ENCODE measurements at regions not wholly inside any gene's neighbourhood (a gene's known extent, or its start where the extent isn't known, plus 50 kb on each side); places are given as distances from the start of the nearest gene placed in this dataset.

DNA sequence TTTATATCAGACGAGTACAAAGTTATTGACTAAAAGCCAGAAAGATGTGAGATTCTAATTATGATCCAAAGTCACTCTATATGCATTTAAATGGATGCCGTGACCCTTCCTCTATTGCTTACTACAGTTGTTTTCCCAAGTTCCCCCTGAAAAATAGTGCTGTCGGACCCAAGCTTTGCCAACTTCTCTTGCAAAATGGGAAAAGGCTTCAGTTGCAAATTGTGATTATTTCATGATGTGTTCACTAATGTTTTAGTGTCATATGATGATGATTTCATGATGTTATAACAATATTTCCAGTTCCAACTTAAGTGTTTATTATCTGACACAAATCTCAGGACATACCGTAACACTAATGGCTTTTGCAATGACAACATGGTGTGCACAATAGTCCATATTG is 534.6 kb upstream of the ATP2B1 start:
- TF ChIP-seq Cebpa-rat (IDR thresholded peaks at IDR 0.05) = no peak
- Histone ChIP-seq H4K20me1 (no peaks in the 10 kb centered on the region), H3K36me3 (no peaks in the 10 kb centered on the region)

DNA sequence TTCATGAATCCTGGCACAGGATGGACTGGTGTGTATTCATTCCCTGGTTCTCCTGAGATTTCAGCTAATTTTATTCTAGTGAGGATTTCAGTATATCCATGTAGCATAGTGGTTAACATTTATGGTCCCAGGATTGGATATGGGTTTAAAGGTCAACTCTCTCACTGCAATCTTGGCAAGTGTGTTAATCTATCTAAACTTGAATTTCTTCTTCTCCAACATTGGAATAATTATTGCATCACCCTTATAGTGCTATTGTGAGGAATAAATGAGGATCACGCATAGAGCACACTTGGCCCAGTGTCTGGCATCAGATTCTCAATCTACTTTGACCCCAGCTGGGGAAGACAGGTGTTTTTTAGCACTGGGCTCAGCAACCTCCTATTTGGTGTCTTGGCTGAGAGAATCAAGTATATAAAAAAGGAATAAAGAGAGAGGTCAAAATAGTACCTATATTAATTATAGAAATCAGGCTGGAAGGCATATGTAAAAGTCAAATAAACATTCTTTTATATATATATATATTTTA is 531.2 kb upstream of the ATP2B1 start:
- no peak overlapping the region for H3K4me2 ChIP-seq
- peaks cover 0 to 4% (median 0%) of the 10 kb centered on the region in 10 experiments; a peak in 1 of 20 replicates for H3K4me1 ChIP-seq
- peaks cover 0 to 16% (median 0%) of the 10 kb centered on the region in 11 experiments; a peak in 5 of 22 replicates for H3K9me3 ChIP-seq (replicated peaks in 1 of 11)
- no peak overlapping the region for H3K27ac ChIP-seq
- no peaks in the 10 kb centered on the region for H4K20me1 ChIP-seq
- no peaks in the 10 kb centered on the region for H3K27me3 ChIP-seq
- no peak overlapping the region for H3K4me3 ChIP-seq
- no peak overlapping the region for H3K9ac ChIP-seq
- TF ChIP-seq Cebpa-rat (IDR thresholded peaks at IDR 0.05) = 0 out of 22 replicates have a peak, but pooled peaks of 1 of the 11 experiments have one; percentile 13
- no peaks in the 10 kb centered on the region for H3K36me3 ChIP-seq

More for the DNA sequence above, 534.6 kb upstream of the ATP2B1 start:
- peak overlapping the region in 1 of 11 experiments; percentile 38; a peak in 1 of 22 replicates for H3K4me2 ChIP-seq
- no peaks in the 10 kb centered on the region for H3K27me3 ChIP-seq
- peaks cover 0 to 4% (median 0%) of the 10 kb centered on the region in 10 experiments; a peak in 1 of 20 replicates for H3K4me1 ChIP-seq
- H3K9ac ChIP-seq = no peak overlapping the region
- no peak overlapping the region for H3K4me3 ChIP-seq
- no peak overlapping the region for H3K27ac ChIP-seq
- no peaks in the 10 kb centered on the region for H3K9me3 ChIP-seq (replicated peaks in 1 of 11)

DNA sequence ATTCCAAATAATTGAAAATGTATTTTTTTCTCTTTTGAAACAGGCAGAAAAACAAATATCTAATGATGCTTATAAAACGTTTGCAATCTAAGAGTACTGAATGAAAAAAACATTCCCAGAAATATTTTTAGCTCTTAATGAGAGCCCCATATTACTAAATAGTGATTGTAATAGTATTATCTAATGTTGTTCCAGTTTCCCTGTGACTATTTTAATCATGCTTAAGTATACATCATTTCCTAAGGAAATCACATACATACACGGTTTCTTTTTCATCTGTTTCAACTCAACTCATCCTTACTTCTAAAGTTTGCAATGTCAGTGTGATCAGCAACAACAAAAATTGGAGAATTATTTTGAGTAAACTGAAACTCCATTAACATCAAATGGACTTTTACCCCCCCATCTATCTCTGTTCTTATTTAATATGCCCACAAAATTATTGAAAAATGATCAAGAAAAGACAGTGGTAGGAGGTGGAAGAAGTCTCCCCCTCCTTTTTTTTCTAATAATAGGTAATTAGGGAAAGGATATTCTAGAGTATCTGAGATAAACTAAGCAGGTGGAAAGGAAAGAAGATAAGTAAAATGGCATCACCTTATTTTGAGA is 530.1 kb upstream of the ATP2B1 start:
- H3K27me3 ChIP-seq = no peaks in the 10 kb centered on the region
- no peaks in the 10 kb centered on the region for H4K20me1 ChIP-seq
- H3K27ac ChIP-seq = no peak overlapping the region
- peaks cover 0 to 4% (median 4%) of the 10 kb centered on the region in 10 experiments; a peak in 3 of 20 replicates for H3K4me1 ChIP-seq
- no peaks in the 10 kb centered on the region for H3K36me3 ChIP-seq
- H3K4me3 ChIP-seq = no peak overlapping the region
- H3K9me3 ChIP-seq (replicated peaks in 1 of 11) = peaks cover 0 to 19% (median 0%) of the 10 kb centered on the region in 11 experiments; a peak in 5 of 22 replicates
- H3K9ac ChIP-seq = no peak overlapping the region
- no peak for TF ChIP-seq Cebpa-rat (IDR thresholded peaks at IDR 0.05)
- no peak overlapping the region for H3K4me2 ChIP-seq

DNA sequence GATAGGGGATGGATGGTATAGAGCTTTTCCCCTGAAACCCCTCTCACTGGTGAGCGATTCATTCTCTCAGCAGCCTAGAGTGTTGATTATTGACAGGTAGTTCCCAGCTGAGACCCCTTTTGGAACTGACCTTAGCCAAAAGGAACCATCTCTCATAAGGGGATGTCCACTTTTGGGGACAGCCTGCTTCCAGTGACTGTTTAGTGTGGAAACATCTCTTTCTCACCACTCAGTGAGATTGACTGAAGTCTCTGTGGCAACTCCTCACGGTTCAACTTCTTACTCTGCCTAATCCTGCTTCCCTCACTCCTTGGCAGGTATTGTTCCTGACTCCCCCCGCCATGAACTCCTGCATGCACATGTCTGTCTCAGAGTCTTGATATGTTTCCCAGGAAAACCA is 529.2 kb upstream of the ATP2B1 start:
- no peak overlapping the region for H3K27ac ChIP-seq
- no peaks in the 10 kb centered on the region for H3K27me3 ChIP-seq
- H3K36me3 ChIP-seq = no peaks in the 10 kb centered on the region
- peaks cover 0 to 19% (median 0%) of the 10 kb centered on the region in 11 experiments; a peak in 5 of 22 replicates for H3K9me3 ChIP-seq (replicated peaks in 1 of 11)
- H3K4me1 ChIP-seq = peaks cover 0 to 4% (median 2%) of the 10 kb centered on the region in 10 experiments; a peak in 2 of 20 replicates
- H4K20me1 ChIP-seq = no peaks in the 10 kb centered on the region
- no peak overlapping the region for H3K4me3 ChIP-seq
- no peak for TF ChIP-seq Cebpa-rat (IDR thresholded peaks at IDR 0.05)
- no peak overlapping the region for H3K9ac ChIP-seq
- no peak overlapping the region for H3K4me2 ChIP-seq

DNA sequence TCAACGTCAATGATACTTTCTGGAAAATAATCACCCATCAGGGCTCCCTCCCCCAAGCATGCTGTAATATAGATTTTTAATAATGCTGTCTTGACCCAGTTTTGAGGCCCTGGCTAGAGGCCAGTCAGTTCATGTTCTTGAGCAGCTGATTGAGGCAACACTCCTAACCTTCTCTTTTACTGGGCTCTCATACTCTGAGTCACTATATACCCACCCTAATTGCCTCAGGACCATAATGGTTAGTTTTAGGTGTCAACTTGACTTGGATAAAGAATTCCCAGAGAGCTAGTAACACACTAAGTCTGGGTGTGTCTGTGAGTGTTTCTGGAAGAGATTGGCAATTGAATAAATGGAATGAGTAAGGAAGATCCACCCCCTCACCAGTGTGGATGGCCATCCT is 527.0 kb upstream of the ATP2B1 start:
- Histone ChIP-seq H3K4me1 (peaks cover 0 to 4% (median 2%) of the 10 kb centered on the region in 10 experiments; a peak in 2 of 20 replicates), H3K36me3 (no peaks in the 10 kb centered on the region), H3K27me3 (no peaks in the 10 kb centered on the region), H3K9ac (no peak overlapping the region), H3K27ac (no peak overlapping the region), H4K20me1 (no peaks in the 10 kb centered on the region), H3K9me3 (replicated peaks in 1 of 11) (peaks cover 0 to 19% (median 0%) of the 10 kb centered on the region in 11 experiments; a peak in 5 of 22 replicates), H3K4me3 (no peak overlapping the region), H3K4me2 (no peak overlapping the region)
- TF ChIP-seq Cebpa-rat (IDR thresholded peaks at IDR 0.05) = no peak

DNA sequence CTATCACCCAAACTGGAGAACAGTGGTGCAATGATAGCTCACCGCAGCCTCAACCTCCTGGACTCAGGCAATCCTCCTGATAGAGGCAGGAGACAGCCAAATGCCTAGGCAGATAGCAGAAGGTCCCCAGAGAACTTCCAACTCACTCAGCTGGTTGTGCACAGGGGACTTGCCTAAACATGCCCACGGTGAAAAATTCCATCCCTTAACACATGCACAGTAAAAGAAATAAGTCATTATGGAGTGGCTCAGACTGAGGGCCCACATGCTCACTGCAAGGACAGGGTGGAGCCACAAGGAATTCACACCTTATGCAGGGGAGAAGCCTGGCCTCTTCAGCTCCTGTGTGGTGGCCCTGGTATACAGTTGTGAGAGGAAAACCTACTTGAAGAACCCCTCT is 525.8 kb upstream of the ATP2B1 start:
- no peak overlapping the region for H3K4me3 ChIP-seq
- H3K4me2 ChIP-seq = peak overlapping the region in 3 of 11 experiments; percentile 8 to 34 (median 24); a peak in 2 of 22 replicates
- H4K20me1 ChIP-seq = no peaks in the 10 kb centered on the region
- no peak overlapping the region for H3K9ac ChIP-seq
- no peak for TF ChIP-seq Cebpa-rat (IDR thresholded peaks at IDR 0.05)
- no peaks in the 10 kb centered on the region for H3K27me3 ChIP-seq
- peaks cover 0 to 4% (median 2%) of the 10 kb centered on the region in 10 experiments; a peak in 2 of 20 replicates for H3K4me1 ChIP-seq
- peak overlapping the region in 5 of 11 experiments; percentile 18 to 58 (median 33); a peak in 5 of 22 replicates for H3K27ac ChIP-seq
- peaks cover 0 to 19% (median 0%) of the 10 kb centered on the region in 11 experiments; a peak in 5 of 22 replicates for H3K9me3 ChIP-seq (replicated peaks in 1 of 11)
- H3K36me3 ChIP-seq = no peaks in the 10 kb centered on the region

DNA sequence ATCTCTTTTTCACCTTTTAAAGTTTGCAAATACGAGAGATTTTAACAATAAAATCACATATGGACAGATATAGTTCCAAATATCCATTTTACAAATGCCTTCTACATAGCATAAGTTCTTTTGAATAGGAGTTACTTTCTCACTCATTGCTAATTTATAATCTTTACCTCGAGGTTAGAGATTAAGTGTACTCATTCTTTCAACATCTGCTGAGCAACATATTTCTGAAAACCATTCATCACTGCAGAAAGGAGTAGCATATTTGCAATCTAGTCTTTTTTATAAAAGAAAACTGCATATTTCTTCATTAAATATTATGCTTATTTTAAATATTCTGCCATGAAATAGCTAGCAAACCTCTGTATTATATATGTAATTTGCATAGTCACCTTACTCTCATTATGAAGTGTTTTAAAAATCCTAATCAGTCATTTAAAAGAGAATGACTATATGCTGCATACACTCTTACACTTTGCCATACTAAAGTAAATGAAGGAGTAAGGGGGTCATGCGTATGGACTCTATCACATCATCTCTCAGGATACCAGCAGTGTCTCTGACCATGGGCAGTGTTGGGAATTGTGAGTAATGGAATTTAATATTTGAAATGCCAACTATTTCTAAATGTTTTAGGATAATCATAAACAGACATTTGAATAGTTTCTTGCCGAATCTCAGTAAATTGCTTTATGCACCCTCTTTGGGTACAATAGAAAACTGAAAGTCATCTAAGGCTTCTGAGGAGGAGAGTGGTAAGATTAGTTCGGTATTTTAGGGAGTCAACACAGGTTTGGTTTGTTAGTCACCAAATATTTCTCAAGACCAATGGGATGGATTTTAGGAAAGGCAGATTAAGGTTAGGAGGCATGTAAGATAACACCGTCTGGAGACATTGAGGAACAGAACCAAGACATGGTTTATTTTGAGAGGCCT is 524.8 kb upstream of the ATP2B1 start:
- H3K27ac ChIP-seq = no peak overlapping the region
- H3K4me1 ChIP-seq = peaks cover 0 to 4% (median 2%) of the 10 kb centered on the region in 10 experiments; a peak in 2 of 20 replicates
- TF ChIP-seq Cebpa-rat (IDR thresholded peaks at IDR 0.05) = no peak

DNA sequence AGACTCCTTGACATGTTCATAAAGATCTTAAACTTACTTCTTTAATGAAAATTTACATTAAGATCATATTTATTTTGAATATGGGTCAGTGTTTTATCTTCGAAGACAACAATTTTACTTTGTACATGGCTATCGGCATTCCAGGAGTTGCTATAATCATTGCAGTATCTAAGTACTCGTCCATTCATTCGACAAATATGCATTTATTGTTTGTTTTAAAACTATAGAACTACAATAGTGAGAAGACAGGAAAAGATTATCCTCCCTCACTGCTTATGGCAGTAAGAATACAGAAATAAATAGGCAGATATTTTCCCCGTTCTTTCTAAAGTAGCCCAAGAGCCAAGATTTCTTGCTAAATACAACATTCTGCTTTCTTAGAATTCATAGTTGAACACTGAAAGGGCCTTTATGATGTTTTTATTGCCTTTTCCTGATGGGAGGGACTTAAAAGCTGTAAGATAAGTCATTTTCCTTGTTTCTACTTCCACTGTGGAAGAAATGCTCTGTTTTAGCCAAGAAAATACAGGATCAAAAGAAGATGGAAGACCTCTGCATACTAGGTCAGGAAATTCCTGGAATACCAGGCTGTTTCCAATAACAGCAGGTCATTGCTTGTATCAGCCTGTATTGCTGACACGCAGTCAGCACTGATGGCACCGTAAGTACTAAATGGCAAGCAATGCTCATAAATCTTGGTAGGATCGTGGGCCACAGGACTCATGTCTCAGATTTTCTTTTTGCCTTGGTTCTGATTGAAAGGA is 521.0 kb upstream of the ATP2B1 start:
- Histone ChIP-seq H4K20me1 (no peaks in the 10 kb centered on the region), H3K27me3 (no peaks in the 10 kb centered on the region), H3K9ac (no peak overlapping the region), H3K36me3 (no peaks in the 10 kb centered on the region), H3K4me3 (no peak overlapping the region), H3K9me3 (replicated peaks in 1 of 11) (0 out of 22 replicates have a peak, but pooled peaks cover 0 to under 1% (median 0%) of the 10 kb centered on the region in 11 experiments), H3K4me2 (no peak overlapping the region), H3K4me1 (peaks cover 0 to 3% (median 1%) of the 10 kb centered on the region in 10 experiments; a peak in 2 of 20 replicates), H3K27ac (no peak overlapping the region)
- no peak for TF ChIP-seq Cebpa-rat (IDR thresholded peaks at IDR 0.05)

More for the DNA sequence above, 524.8 kb upstream of the ATP2B1 start:
- Histone ChIP-seq H3K4me2 (no peak overlapping the region), H4K20me1 (no peaks in the 10 kb centered on the region), H3K9me3 (replicated peaks in 1 of 11) (peaks cover 0 to 19% (median 0%) of the 10 kb centered on the region in 11 experiments; a peak in 5 of 22 replicates), H3K27me3 (no peaks in the 10 kb centered on the region), H3K9ac (no peak overlapping the region), H3K36me3 (no peaks in the 10 kb centered on the region), H3K4me3 (no peak overlapping the region)

Measured in BLaER1 treated with 17β-estradiol and CSF1 and Interleukin-3, amounts not matched to agents 10 nM and 100 nM (cell line).